HEK293 (cell line): ENCODE measurements at regions not wholly inside any gene's neighbourhood (a gene's known extent, or its start where the extent isn't known, plus 50 kb on each side); places are given as distances from the start of the nearest gene placed in this dataset.

ENCODE experiments used
- CTCF ChIA-PET: fragments of 350-600 bp; formaldehyde crosslinking; extraction: SDS; loops from one replicate; lab custom pipeline; 2021; ENCODE audit warnings: antibody characterized with exemption; lab: Yijun Ruan, JAX
- POLR2A ChIA-PET: fragments of 300-600 bp; formaldehyde crosslinking; extraction: SDS; loops from one replicate; lab custom pipeline; 2020; ENCODE audit warnings: antibody characterized with exemption, inconsistent platforms; lab: Yijun Ruan, JAX
- H3K27ac ChIP-seq: fragments of 200-500 bp; sonication (Bioruptor generic); 2 replicates; pipeline ENCODE4 v1.5.1; 2014; ENCODE audit warnings: low read depth, low read length, control low read depth, inconsistent platforms; ENCODE audit errors: extremely low read depth
- H3K36me3 ChIP-seq, 2 experiments: fragments of 200-500 bp in 1 of 2; sonication (Bioruptor generic) in 1 of 2; 1 replicate in 1 of 2; 2 replicates in 1 of 2; pipeline ENCODE4 v1.5.1; 2014 to 2017; ENCODE audit warnings: inconsistent platforms in 2 of 2, low read length in 2 of 2; ENCODE audit not compliant: control insufficient read depth in 2 of 2, insufficient read depth in 1 of 2
- H3K4me1 ChIP-seq: fragments of 200-500 bp; sonication (Bioruptor generic); 2 replicates; pipeline ENCODE4 v1.5.1; 2014; ENCODE audit warnings: mild to moderate bottlenecking, low read length, inconsistent platforms; ENCODE audit not compliant: control insufficient read depth, insufficient read depth
- H3K4me3 ChIP-seq: 2 replicates; pipeline ENCODE4 v1.5.1; 2011; ENCODE audit warnings: low read depth, mild to moderate bottlenecking, control low read depth, low read length, moderate library complexity
- H3K9me3 ChIP-seq: fragments of 200-500 bp; sonication (Bioruptor generic); 2 replicates; pipeline ENCODE4 v1.5.1; 2014; ENCODE audit warnings: low read depth, low read length, inconsistent platforms; ENCODE audit not compliant: control insufficient read depth, insufficient read depth
- BCL11A ChIP-seq: fragments of 450-650 bp; formaldehyde crosslinking; IDR thresholded peaks from 2 replicates; pipeline ENCODE4 v1.5.1; 2016; ENCODE audit warnings: low read depth, missing biosample characterization, missing genetic modification characterization
- GLI4 ChIP-seq: fragments of 450-650 bp; formaldehyde crosslinking; IDR thresholded peaks from 2 replicates; pipeline ENCODE4 v1.5.1; 2016; ENCODE audit warnings: missing biosample characterization, missing genetic modification characterization
- KLF10 ChIP-seq: fragments of 450-650 bp; IDR thresholded peaks from 2 replicates; pipeline ENCODE4 v1.5.1; 2018; ENCODE audit warnings: missing biosample characterization, mild to moderate bottlenecking, missing genetic modification characterization
- KLF16 ChIP-seq: fragments of 450-650 bp; formaldehyde crosslinking; IDR thresholded peaks from 2 replicates; pipeline ENCODE4 v1.5.1; 2017; ENCODE audit warnings: missing biosample characterization, missing genetic modification characterization
- KLF7 ChIP-seq: fragments of 450-650 bp; formaldehyde crosslinking; IDR thresholded peaks from 2 replicates; pipeline ENCODE4 v1.5.1; 2016; ENCODE audit warnings: missing biosample characterization, missing genetic modification characterization, borderline replicate concordance
- PRDM1 ChIP-seq: fragments of 450-650 bp; formaldehyde crosslinking; IDR thresholded peaks from 2 replicates; pipeline ENCODE4; 2016; ENCODE audit warnings: missing biosample characterization, missing genetic modification characterization
- SP3 ChIP-seq: fragments of 450-650 bp; formaldehyde crosslinking; IDR thresholded peaks from 2 replicates; pipeline ENCODE4 v1.5.1; 2016; ENCODE audit warnings: missing biosample characterization, missing genetic modification characterization
- ZIC2 ChIP-seq: fragments of 450-650 bp; formaldehyde crosslinking; IDR thresholded peaks from 2 replicates; pipeline ENCODE4 v1.5.1; 2016; ENCODE audit warnings: missing biosample characterization, missing genetic modification characterization
- ZNF10 ChIP-seq: fragments of 450-650 bp; formaldehyde crosslinking; IDR thresholded peaks from 2 replicates; pipeline ENCODE4 v1.5.1; 2017; ENCODE audit warnings: missing biosample characterization, missing genetic modification characterization
- ZNF16 ChIP-seq: fragments of 450-650 bp; formaldehyde crosslinking; IDR thresholded peaks from 2 replicates; pipeline ENCODE4 v1.5.1; 2016; ENCODE audit warnings: low read depth, missing biosample characterization, missing genetic modification characterization
- ZNF175 ChIP-seq: fragments of 450-650 bp; formaldehyde crosslinking; IDR thresholded peaks from 2 replicates; pipeline ENCODE4 v1.5.1; 2016; ENCODE audit warnings: missing biosample characterization, missing genetic modification characterization
- ZNF248 ChIP-seq: fragments of 450-650 bp; formaldehyde crosslinking; IDR thresholded peaks from 2 replicates; pipeline ENCODE4 v1.5.1; 2017; ENCODE audit warnings: missing biosample characterization, missing genetic modification characterization
- ZNF280C ChIP-seq: fragments of 450-650 bp; formaldehyde crosslinking; IDR thresholded peaks from 2 replicates; pipeline ENCODE4 v1.5.1; 2016; ENCODE audit warnings: missing biosample characterization, missing genetic modification characterization
- ZNF350 ChIP-seq: fragments of 450-650 bp; formaldehyde crosslinking; IDR thresholded peaks from 2 replicates; pipeline ENCODE4 v1.5.0; 2017; ENCODE audit warnings: missing biosample characterization, mild to moderate bottlenecking, missing genetic modification characterization
- ZNF354C ChIP-seq: fragments of 450-650 bp; formaldehyde crosslinking; IDR thresholded peaks from 2 replicates; pipeline ENCODE4 v1.5.1; 2016; ENCODE audit warnings: missing biosample characterization, missing genetic modification characterization, low read depth, borderline replicate concordance
- ZNF391 ChIP-seq: fragments of 450-650 bp; formaldehyde crosslinking; IDR thresholded peaks from 2 replicates; pipeline ENCODE4 v1.5.1; 2016; ENCODE audit warnings: low read depth, missing biosample characterization, missing genetic modification characterization, borderline replicate concordance
- ZNF416 ChIP-seq: fragments of 450-650 bp; formaldehyde crosslinking; IDR thresholded peaks from 2 replicates; pipeline ENCODE4 v1.5.1; 2016; ENCODE audit warnings: missing biosample characterization, missing genetic modification characterization
- ZNF426 ChIP-seq: fragments of 450-650 bp; formaldehyde crosslinking; IDR thresholded peaks from 2 replicates; pipeline ENCODE4 v1.5.1; 2017; ENCODE audit warnings: missing biosample characterization, missing genetic modification characterization, mild to moderate bottlenecking, inconsistent platforms, moderate library complexity
- ZNF433 ChIP-seq: fragments of 450-650 bp; formaldehyde crosslinking; IDR thresholded peaks from 2 replicates; pipeline ENCODE4 v1.5.1; 2016; ENCODE audit warnings: missing biosample characterization, missing genetic modification characterization, low read depth
- ZNF48 ChIP-seq: fragments of 450-650 bp; formaldehyde crosslinking; IDR thresholded peaks from 2 replicates; pipeline ENCODE4 v1.5.1; 2016; ENCODE audit warnings: missing biosample characterization, missing genetic modification characterization
- ZNF488 ChIP-seq: fragments of 450-650 bp; formaldehyde crosslinking; IDR thresholded peaks from 2 replicates; pipeline ENCODE4 v1.5.1; 2016; ENCODE audit warnings: missing biosample characterization, missing genetic modification characterization
- ZNF510 ChIP-seq: fragments of 450-650 bp; formaldehyde crosslinking; IDR thresholded peaks from 2 replicates; pipeline ENCODE4 v1.5.1; 2018; ENCODE audit warnings: mild to moderate bottlenecking, missing genetic modification characterization, missing biosample characterization; ENCODE audit not compliant: insufficient replicate concordance
- ZNF548 ChIP-seq: fragments of 450-650 bp; formaldehyde crosslinking; IDR thresholded peaks from 2 replicates; pipeline ENCODE4 v1.5.1; 2016; ENCODE audit warnings: missing biosample characterization, missing genetic modification characterization
- ZNF560 ChIP-seq: fragments of 450-650 bp; formaldehyde crosslinking; IDR thresholded peaks from 2 replicates; pipeline ENCODE4 v1.5.1; 2017; ENCODE audit warnings: missing biosample characterization, missing genetic modification characterization, borderline replicate concordance
- ZNF561 ChIP-seq: fragments of 450-650 bp; IDR thresholded peaks from 2 replicates; pipeline ENCODE4 v1.5.1; 2018; ENCODE audit warnings: missing biosample characterization, missing genetic modification characterization, borderline replicate concordance
- ZNF621 ChIP-seq: fragments of 450-650 bp; formaldehyde crosslinking; IDR thresholded peaks from 2 replicates; pipeline ENCODE4 v1.5.1; 2017; ENCODE audit warnings: missing biosample characterization, missing genetic modification characterization
- ZNF629 ChIP-seq: fragments of 450-650 bp; formaldehyde crosslinking; IDR thresholded peaks from 2 replicates; pipeline ENCODE4 v1.5.1; 2017; ENCODE audit warnings: missing biosample characterization, missing genetic modification characterization
- ZNF707 ChIP-seq: fragments of 450-650 bp; formaldehyde crosslinking; IDR thresholded peaks from 2 replicates; pipeline ENCODE4 v1.5.1; 2016; ENCODE audit warnings: missing biosample characterization, missing genetic modification characterization
- ZNF792 ChIP-seq: fragments of 450-650 bp; formaldehyde crosslinking; IDR thresholded peaks from 2 replicates; pipeline ENCODE4 v1.5.1; 2016; ENCODE audit warnings: missing biosample characterization, missing genetic modification characterization
- ZNF837 ChIP-seq: fragments of 450-650 bp; formaldehyde crosslinking; IDR thresholded peaks from 2 replicates; pipeline ENCODE4 v1.5.1; 2016; ENCODE audit warnings: missing biosample characterization, missing genetic modification characterization

DNA sequence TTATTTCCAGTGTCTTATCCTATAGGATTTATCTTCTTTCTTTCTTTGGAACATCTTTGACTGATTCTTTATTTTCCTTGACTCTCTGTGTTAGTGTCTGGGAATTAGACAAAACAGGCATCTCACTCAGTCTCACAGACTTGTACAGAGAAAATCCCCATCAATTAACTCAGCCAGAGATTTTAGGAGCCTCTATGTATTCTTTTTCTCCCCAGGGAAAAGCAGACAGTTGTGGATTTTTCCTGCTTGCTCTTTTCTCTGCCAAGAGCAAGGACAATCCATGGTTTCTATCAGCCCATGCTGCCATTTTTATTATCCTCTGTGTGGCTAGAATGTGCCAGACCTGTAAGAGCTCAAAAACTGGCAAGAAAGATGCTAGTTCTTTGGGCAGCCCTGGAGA, 595.1 kb downstream of the SNAPC1 start:
- Histone ChIP-seq H3K27ac (no peak overlapping the region), H3K36me3 (no peaks in the 10 kb centered on the region), H3K9me3 (no peaks in the 10 kb centered on the region), H3K4me3 (no peak overlapping the region), H3K4me1 (no peaks in the 10 kb centered on the region)
- ChIA-PET CTCF (no interaction called here), POLR2A (no interaction called here)
- no peak for TF ChIP-seq ZNF561 (tag by site-specific recombination)
- TF ChIP-seq PRDM1 (tag by site-specific recombination) = no peak
- no peak for TF ChIP-seq ZNF248 (tag by site-specific recombination)
- no peak for TF ChIP-seq ZNF792 (tag by site-specific recombination)
- no peak for TF ChIP-seq ZNF433 (tag by site-specific recombination)
- no peak for TF ChIP-seq ZNF707 (tag by site-specific recombination)
- TF ChIP-seq KLF16 = no peak
- no peak for TF ChIP-seq ZNF48 (tag by site-specific recombination)
- no peak for TF ChIP-seq ZNF10
- no peak for TF ChIP-seq SP3 (tag by site-specific recombination)
- TF ChIP-seq ZNF837 (tag by site-specific recombination) = no peak
- TF ChIP-seq ZNF391 (tag by site-specific recombination) = no peak
- TF ChIP-seq ZNF175 (tag by site-specific recombination) = no peak
- no peak for TF ChIP-seq GLI4 (tag by site-specific recombination)
- TF ChIP-seq ZNF548 (tag by site-specific recombination) = no peak
- TF ChIP-seq ZNF560 (tag by site-specific recombination) = no peak
- TF ChIP-seq ZNF16 (tag by site-specific recombination) = no peak

DNA sequence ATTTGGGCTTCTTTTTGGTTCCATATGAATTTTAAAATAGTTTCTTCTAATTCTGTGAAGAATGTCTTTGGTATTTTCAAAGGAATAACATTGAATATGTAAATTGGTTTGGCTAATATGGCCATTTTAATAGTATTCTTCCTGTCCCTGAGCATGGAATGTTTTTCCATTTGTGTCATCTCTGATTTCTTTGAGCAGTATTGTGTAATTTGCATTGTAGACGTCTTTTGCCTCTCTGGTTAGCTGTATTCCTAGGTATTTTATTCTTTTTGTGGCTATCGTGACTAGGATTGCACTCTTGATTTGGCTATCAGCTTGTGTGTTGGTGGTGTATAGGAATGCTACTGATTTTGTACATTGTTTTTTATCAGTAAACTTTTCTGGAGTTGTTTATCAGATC, 601.9 kb downstream of the SNAPC1 start:
- CTCF ChIA-PET = no interaction called here
- POLR2A ChIA-PET = no interaction called here
- Histone ChIP-seq H3K9me3 (no peaks in the 10 kb centered on the region), H3K4me1 (no peaks in the 10 kb centered on the region), H3K27ac (no peak overlapping the region), H3K4me3 (no peak overlapping the region), H3K36me3 (no peaks in the 10 kb centered on the region)
- TF ChIP-seq BCL11A (tag by site-specific recombination) = no peak
- TF ChIP-seq ZNF350 (tag by site-specific recombination) = no peak
- no peak for TF ChIP-seq KLF7 (tag by site-specific recombination)
- TF ChIP-seq ZNF426 = no peak
- no peak for TF ChIP-seq KLF10
- no peak for TF ChIP-seq ZNF416 (tag by site-specific recombination)
- TF ChIP-seq ZNF354C (tag by site-specific recombination) = no peak
- no peak for TF ChIP-seq ZIC2 (tag by site-specific recombination)
- no peak for TF ChIP-seq ZNF510 (tag by site-specific recombination)
- TF ChIP-seq ZNF488 (tag by site-specific recombination) = no peak
- no peak for TF ChIP-seq ZNF621
- TF ChIP-seq ZNF280C = no peak
- no peak for TF ChIP-seq ZNF629 (tag by site-specific recombination)
